GM18507 (cell line): ENCODE measurements at regions not wholly inside any gene's neighbourhood (a gene's known extent, or its start where the extent isn't known, plus 50 kb on each side); places are given as distances from the start of the nearest gene placed in this dataset.
"Not testable (repeated sequence)": the region's sequence is repeated elsewhere in the genome, so short reads cannot be mapped to it uniquely, and the experiment has no call there.

Experiments used
- DNase-seq: peaks from one replicate; pipeline ENCODE4 v3.0.0; 2011; ENCODE audit warnings: low read depth; ENCODE audit not compliant: insufficient read length; ENCODE audit errors: extremely low spot score
- FAIRE-seq: peaks from 2 replicates; lab custom pipeline; 2011; peaks lifted over from hg19 to GRCh38; lab: Jason Lieb, UNC

GRCh38 chr3:178353006-178353694, 183.1 kb upstream of the KCNMB2 start:
- FAIRE-seq (no peak), DNase-seq (no peak)

- FAIRE-seq (no peak), DNase-seq (no peak)
These were observed 176.5 kb upstream of the KCNMB2 start for GRCh38 chr3:178359728-178360127.

- DNase-seq, FAIRE-seq: not testable (repeated sequence)
These were observed 173.2 kb upstream of the KCNMB2 start for GRCh38 chr3:178363048-178363447.

GRCh38 chr3:178367817-178368617, 168.2 kb upstream of the KCNMB2 start:
- FAIRE-seq (no peak), DNase-seq (no peak)

- DNase-seq (no peak), FAIRE-seq (no peak)
These were observed 167.2 kb upstream of the KCNMB2 start for GRCh38 chr3:178369006-178369405.

- FAIRE-seq = no peak
- no peak for DNase-seq
These were observed 166.4 kb upstream of the KCNMB2 start for GRCh38 chr3:178369811-178370210.

- FAIRE-seq (no peak), DNase-seq (no peak)
These were observed 165.8 kb upstream of the KCNMB2 start for GRCh38 chr3:178370387-178370786.

- FAIRE-seq = no peak
- no peak for DNase-seq
These were observed 154.7 kb upstream of the KCNMB2 start for GRCh38 chr3:178381555-178381954.

- no peak for FAIRE-seq
- no peak for DNase-seq
These were observed 154.2 kb upstream of the KCNMB2 start for GRCh38 chr3:178381971-178382448.

GRCh38 chr3:178382449-178383061, 153.7 kb upstream of the KCNMB2 start:
- no peak for FAIRE-seq
- no peak for DNase-seq

- DNase-seq (no peak), FAIRE-seq (no peak)
These were observed 151.7 kb upstream of the KCNMB2 start for GRCh38 chr3:178384321-178385230.

- FAIRE-seq = peak; percentile 53
- no peak for DNase-seq
These were observed 150.8 kb upstream of the KCNMB2 start for GRCh38 chr3:178385280-178385952.

GRCh38 chr3:178386401-178386800, 149.8 kb upstream of the KCNMB2 start:
- FAIRE-seq = no peak
- DNase-seq = no peak

- DNase-seq (no peak), FAIRE-seq (no peak)
These were observed 149.4 kb upstream of the KCNMB2 start for GRCh38 chr3:178386880-178387279.

- FAIRE-seq (no peak), DNase-seq (no peak)
These were observed 147.8 kb upstream of the KCNMB2 start for GRCh38 chr3:178388473-178388872.

GRCh38 chr3:178389258-178389657, 147.0 kb upstream of the KCNMB2 start:
- DNase-seq (no peak), FAIRE-seq (no peak)

GRCh38 chr3:178392511-178392926, 143.7 kb upstream of the KCNMB2 start:
- no peak for FAIRE-seq
- DNase-seq = no peak

GRCh38 chr3:178393146-178393545, 143.1 kb upstream of the KCNMB2 start:
- DNase-seq (no peak), FAIRE-seq (no peak)

GRCh38 chr3:178393824-178394223, 142.4 kb upstream of the KCNMB2 start:
- no peak for DNase-seq
- no peak for FAIRE-seq
